HepG2 (cell line): ENCODE measurements at regions not wholly inside any gene's neighbourhood (a gene's known extent, or its start where the extent isn't known, plus 50 kb on each side); places are given as distances from the start of the nearest gene placed in this dataset.

Experiments used
- BCLAF1 ChIP-seq: fragments of 450-650 bp; IDR thresholded peaks from 2 replicates; pipeline ENCODE4 v1.6.1; 2017; ENCODE audit warnings: mild to moderate bottlenecking
- GTF2F1 ChIP-seq: fragments of 150-350 bp; IDR thresholded peaks from 2 replicates; pipeline ENCODE4 v1.6.1; 2014; ENCODE audit warnings: low read length
- MYNN ChIP-seq: sonication (generic); formaldehyde crosslinking; IDR thresholded peaks from 2 replicates; pipeline ENCODE4 v1.4.0; 2020; ENCODE audit warnings: mild to moderate bottlenecking, low read depth, missing genetic modification reagents
- SP5 ChIP-seq: IDR thresholded peaks from 2 replicates; pipeline ENCODE4 v1.6.1; 2016; ENCODE audit warnings: low read depth, borderline replicate concordance
- THAP8 ChIP-seq: sonication (generic); formaldehyde crosslinking; IDR thresholded peaks from 2 replicates; pipeline ENCODE4 v1.5.1; 2020; ENCODE audit warnings: missing genetic modification reagents, mild to moderate bottlenecking, borderline replicate concordance
- ZSCAN5A ChIP-seq: sonication (generic); formaldehyde crosslinking; IDR thresholded peaks from 2 replicates; pipeline ENCODE4 v1.8.0; 2022; ENCODE audit warnings: mild to moderate bottlenecking, missing genetic modification reagents, borderline replicate concordance
- TF ChIP-seq, protein P1 (sequence below): sonication (generic); formaldehyde crosslinking; conservative IDR thresholded peaks from 2 replicates; pipeline ENCODE4 v1.8.0; 2022; ENCODE audit warnings: low read depth, missing genetic modification reagents

DNA sequence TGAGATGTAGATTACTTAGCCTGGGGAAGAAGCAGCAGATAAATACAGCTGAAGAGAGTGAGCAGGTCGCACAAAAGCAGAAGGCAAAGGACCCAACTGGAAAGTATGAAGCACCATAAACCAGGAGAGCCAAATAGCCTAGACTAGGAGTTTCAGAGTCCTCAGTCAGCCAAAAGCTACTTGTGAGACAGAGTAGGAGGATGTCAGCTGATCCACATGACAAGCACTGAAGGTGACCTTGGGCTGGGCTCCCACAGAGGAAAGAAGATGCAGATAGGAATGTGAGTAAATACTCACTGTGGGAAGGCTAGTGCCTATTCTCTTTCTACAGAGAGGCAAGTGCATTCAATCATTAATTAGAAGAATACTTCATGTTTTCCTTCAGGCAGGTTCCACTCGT lies 274.0 kb upstream of the POU3F2 start (continued):
- TF ChIP-seq BCLAF1 (no peak), SP5 (CRISPR knock-in tag) (no peak), GTF2F1 (no peak), ZSCAN5A (CRISPR knock-in tag) (no peak), MYNN (no peak), THAP8 (CRISPR knock-in tag) (no peak)
- TF ChIP-seq, protein P1, sequence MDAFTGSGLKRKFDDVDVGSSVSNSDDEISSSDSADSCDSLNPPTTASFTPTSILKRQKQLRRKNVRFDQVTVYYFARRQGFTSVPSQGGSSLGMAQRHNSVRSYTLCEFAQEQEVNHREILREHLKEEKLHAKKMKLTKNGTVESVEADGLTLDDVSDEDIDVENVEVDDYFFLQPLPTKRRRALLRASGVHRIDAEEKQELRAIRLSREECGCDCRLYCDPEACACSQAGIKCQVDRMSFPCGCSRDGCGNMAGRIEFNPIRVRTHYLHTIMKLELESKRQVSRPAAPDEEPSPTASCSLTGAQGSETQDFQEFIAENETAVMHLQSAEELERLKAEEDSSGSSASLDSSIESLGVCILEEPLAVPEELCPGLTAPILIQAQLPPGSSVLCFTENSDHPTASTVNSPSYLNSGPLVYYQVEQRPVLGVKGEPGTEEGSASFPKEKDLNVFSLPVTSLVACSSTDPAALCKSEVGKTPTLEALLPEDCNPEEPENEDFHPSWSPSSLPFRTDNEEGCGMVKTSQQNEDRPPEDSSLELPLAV (CRISPR knock-in tag), result no peak
